CD4-positive, alpha-beta memory T cell (primary cell): ENCODE measurements at regions not wholly inside any gene's neighbourhood (a gene's known extent, or its start where the extent isn't known, plus 50 kb on each side); places are given as distances from the start of the nearest gene placed in this dataset.

Experiments used
- CTCF ChIA-PET: fragments of 350-600 bp; sonication (Branson Sonifier 250); formaldehyde crosslinking; loops from one replicate; lab custom pipeline; 2021; ENCODE audit warnings: inconsistent platforms; ENCODE audit not compliant: partially characterized antibody; lab: Charles Lee
- POLR2A ChIA-PET: fragments of 350-600 bp; sonication (Branson Sonifier 250); formaldehyde crosslinking; loops from one replicate; lab custom pipeline; 2021; ENCODE audit not compliant: partially characterized antibody; lab: Charles Lee
- DNase-seq, 5 donors: peaks; one replicate each; pipeline versions ENCODE4 v3.0.0 to v3.0.0-alpha.2; 2020 to 2022; ENCODE audit warnings: mixed read lengths in 1 of 5
- H3K27ac ChIP-seq: one replicate; pipeline ENCODE4 v1.7.0; 2013; ENCODE audit warnings: low read depth, low read length
- H3K27me3 ChIP-seq: 2 replicates; pipeline ENCODE4 v1.7.0; 2013; ENCODE audit warnings: mild to moderate bottlenecking, low read length, moderate library complexity; ENCODE audit not compliant: insufficient read depth
- H3K36me3 ChIP-seq: 2 replicates; pipeline ENCODE4 v1.7.0; 2013; ENCODE audit warnings: mild to moderate bottlenecking, low read length, moderate library complexity; ENCODE audit not compliant: insufficient read depth
- H3K4me1 ChIP-seq: 2 replicates; pipeline ENCODE4 v1.7.0; 2013; ENCODE audit warnings: mild to moderate bottlenecking, low read length, moderate library complexity; ENCODE audit not compliant: insufficient read depth
- H3K4me3 ChIP-seq, 2 donors: one replicate each; pipeline ENCODE4 v1.7.0; 2013; ENCODE audit warnings: low read length in 2 of 2, mild to moderate bottlenecking in 1 of 2
- H3K9me3 ChIP-seq, 2 donors: one replicate each; pipeline ENCODE4 v1.7.0; 2013; ENCODE audit warnings: low read length in 2 of 2, control low read depth in 1 of 2; ENCODE audit not compliant: control insufficient read depth in 1 of 2
- H3K27ac Mint-ChIP-seq, 7 donors: one replicate each; pipeline ENCODE4 v1.8.0; 2020 to 2021; ENCODE audit warnings: mixed read lengths in 7 of 7, mild to moderate bottlenecking in 6 of 7, inconsistent platforms in 3 of 7, moderate library complexity in 3 of 7
- H3K27me3 Mint-ChIP-seq, 2 donors: one replicate each; pipeline ENCODE4 v1.8.0; 2020 to 2021; ENCODE audit warnings: mixed read lengths in 2 of 2
- H3K36me3 Mint-ChIP-seq, 2 donors: one replicate each; pipeline ENCODE4 v1.8.0; 2020 to 2021; ENCODE audit warnings: mixed read lengths in 2 of 2, inconsistent platforms in 1 of 2, mild to moderate bottlenecking in 1 of 2
- H3K4me1 Mint-ChIP-seq, 4 donors: one replicate each; pipeline ENCODE4 v1.8.0; 2020 to 2021; ENCODE audit warnings: mixed read lengths in 4 of 4, mild to moderate bottlenecking in 1 of 4
- H3K4me3 Mint-ChIP-seq, 8 donors: one replicate each; pipeline ENCODE4 v1.8.0; 2020 to 2021; ENCODE audit warnings: mixed read lengths in 8 of 8, mild to moderate bottlenecking in 7 of 8, moderate library complexity in 6 of 8, inconsistent platforms in 3 of 8
- H3K9me3 Mint-ChIP-seq, 8 donors: one replicate each; pipeline ENCODE4 v1.8.0; 2020 to 2021; ENCODE audit warnings: mixed read lengths in 8 of 8, mild to moderate bottlenecking in 5 of 8, inconsistent platforms in 3 of 8, moderate library complexity in 1 of 8
- intact Hi-C: fragments of 100-400 bp; cut with micrococcal nuclease; formaldehyde crosslinking; loops from one replicate; pipeline ENCODE4 v1.15.1; 2023

DNA sequence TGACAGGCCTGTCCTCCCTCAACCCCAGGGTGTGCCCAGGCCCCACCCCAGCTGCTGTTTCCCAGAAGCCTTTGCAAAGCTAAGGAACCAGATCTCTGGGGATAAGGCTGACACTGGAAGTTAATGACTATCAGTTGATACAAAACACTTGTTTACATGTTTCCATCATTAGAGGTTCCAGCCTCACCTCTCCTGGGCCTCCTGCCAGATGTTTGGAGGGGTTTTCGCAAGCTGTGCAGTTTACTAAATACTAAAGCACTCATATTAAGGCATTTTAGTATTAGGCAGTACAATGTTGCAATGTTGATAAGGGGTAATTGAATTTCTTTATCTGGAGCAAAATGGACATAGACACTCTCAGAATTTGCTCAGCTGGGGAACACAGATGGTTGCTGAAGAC, 218.7 kb downstream of the INSC start:
- Histone ChIP-seq H3K9me3 (no peaks in the 10 kb centered on the region), H3K4me1 (no peaks in the 10 kb centered on the region), H3K27ac (no peak overlapping the region), H3K4me3 (no peak overlapping the region), H3K27me3 (no peaks in the 10 kb centered on the region), H3K36me3 (no peaks in the 10 kb centered on the region)
- POLR2A ChIA-PET = no interaction called here
- no peaks in the 10 kb centered on the region for H3K27me3 Mint-ChIP-seq
- DNase-seq = no peak
- H3K4me3 Mint-ChIP-seq = peak overlapping the region in 1 of 8 donors; percentile 11
- H3K36me3 Mint-ChIP-seq = no peaks in the 10 kb centered on the region
- no peak overlapping the region for H3K27ac Mint-ChIP-seq
- intact Hi-C loops = no loop called here
- H3K9me3 Mint-ChIP-seq = no peaks in the 10 kb centered on the region
- CTCF ChIA-PET = no interaction called here
- H3K4me1 Mint-ChIP-seq = no peaks in the 10 kb centered on the region

DNA sequence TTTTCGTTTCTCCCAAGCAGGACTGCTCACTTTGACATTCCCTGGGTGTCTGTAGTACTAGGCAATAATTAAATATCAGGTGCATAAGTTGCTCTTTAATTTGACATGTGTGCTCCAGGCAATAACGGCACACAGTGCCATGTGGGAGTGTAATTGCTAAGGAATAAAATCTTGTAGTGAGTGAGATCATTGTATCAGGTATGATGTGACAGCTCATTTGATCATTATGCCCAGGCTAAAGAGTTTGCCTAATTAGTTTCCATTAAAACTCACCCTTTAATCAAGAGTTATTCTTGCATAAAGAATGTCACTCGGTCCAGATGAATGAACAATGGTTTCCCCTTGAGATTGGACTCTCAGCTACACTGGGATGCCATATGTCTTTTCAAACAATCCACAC, 220.0 kb downstream of the INSC start:
- POLR2A ChIA-PET = no interaction called here
- Mint-ChIP-seq H3K27me3 (peaks cover 0 to 2% of the 10 kb centered on the region in 2 donors), H3K9me3 (peaks cover 0 to 9% (median 3%) of the 10 kb centered on the region in 8 donors), H3K27ac (no peak overlapping the region), H3K36me3 (no peaks in the 10 kb centered on the region), H3K4me1 (no peaks in the 10 kb centered on the region), H3K4me3 (no peak overlapping the region)
- CTCF ChIA-PET = no interaction called here
- Histone ChIP-seq H3K27ac (no peak overlapping the region), H3K27me3 (no peaks in the 10 kb centered on the region), H3K36me3 (no peaks in the 10 kb centered on the region), H3K4me3 (no peak overlapping the region), H3K9me3 (no peaks in the 10 kb centered on the region), H3K4me1 (no peaks in the 10 kb centered on the region)
- DNase-seq = no peak
- intact Hi-C loops = no loop called here

DNA sequence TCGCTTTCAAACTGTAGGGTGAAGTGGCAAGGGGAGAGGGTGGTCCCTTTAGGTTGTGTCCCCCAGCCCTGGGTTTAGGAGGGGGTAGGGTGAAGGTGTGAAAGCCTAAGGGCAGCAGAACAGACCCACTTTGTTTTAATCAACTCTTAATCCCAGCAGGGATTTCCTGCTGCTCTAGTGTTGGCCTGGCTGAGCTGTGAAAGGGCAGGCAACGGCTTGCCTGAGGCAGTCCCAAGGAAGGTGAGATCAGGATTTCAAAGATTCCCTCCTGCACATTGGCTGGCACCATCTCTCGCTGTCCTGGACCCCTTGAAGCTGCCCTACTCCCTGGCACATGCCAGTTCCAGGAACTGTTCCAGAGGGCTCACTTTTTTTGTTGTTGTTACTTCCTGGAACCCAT, 221.3 kb downstream of the INSC start:
- H3K9me3 ChIP-seq = no peaks in the 10 kb centered on the region
- H3K27me3 ChIP-seq = no peaks in the 10 kb centered on the region
- no peaks in the 10 kb centered on the region for H3K4me1 Mint-ChIP-seq
- H3K27ac Mint-ChIP-seq = no peak overlapping the region
- peaks cover 2% of the 10 kb centered on the region in 2 donors for H3K27me3 Mint-ChIP-seq
- DNase-seq = no peak
- ChIA-PET CTCF (no interaction called here), POLR2A (no interaction called here)
- intact Hi-C loops = no loop called here
- no peak overlapping the region for H3K4me3 Mint-ChIP-seq
- H3K36me3 Mint-ChIP-seq = no peaks in the 10 kb centered on the region
- H3K4me1 ChIP-seq = no peaks in the 10 kb centered on the region
- H3K27ac ChIP-seq = no peak overlapping the region
- H3K9me3 Mint-ChIP-seq = peaks cover 0 to 17% (median 3%) of the 10 kb centered on the region in 8 donors
- H3K36me3 ChIP-seq = no peaks in the 10 kb centered on the region
- H3K4me3 ChIP-seq = no peak overlapping the region

DNA sequence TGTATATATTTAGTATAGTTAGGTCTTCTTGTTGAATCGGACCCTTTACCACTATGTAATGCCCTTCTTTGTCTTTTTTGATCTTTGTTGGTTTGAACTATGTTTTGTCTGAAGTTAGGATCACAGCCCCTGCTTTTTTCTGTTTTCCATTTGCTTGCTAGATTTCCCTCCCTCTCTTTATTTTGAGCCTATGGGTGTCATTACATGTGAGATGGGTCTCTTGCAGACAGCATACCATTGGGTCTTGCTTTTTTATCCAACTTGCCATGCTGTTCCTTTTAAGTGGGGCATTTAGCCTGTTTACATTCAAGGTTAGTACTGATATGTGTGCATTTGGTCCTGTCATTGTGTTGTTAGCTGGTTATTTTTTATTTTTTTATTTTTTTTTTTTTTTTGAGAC, 224.6 kb downstream of the INSC start:
- intact Hi-C loops = no loop called here

DNA sequence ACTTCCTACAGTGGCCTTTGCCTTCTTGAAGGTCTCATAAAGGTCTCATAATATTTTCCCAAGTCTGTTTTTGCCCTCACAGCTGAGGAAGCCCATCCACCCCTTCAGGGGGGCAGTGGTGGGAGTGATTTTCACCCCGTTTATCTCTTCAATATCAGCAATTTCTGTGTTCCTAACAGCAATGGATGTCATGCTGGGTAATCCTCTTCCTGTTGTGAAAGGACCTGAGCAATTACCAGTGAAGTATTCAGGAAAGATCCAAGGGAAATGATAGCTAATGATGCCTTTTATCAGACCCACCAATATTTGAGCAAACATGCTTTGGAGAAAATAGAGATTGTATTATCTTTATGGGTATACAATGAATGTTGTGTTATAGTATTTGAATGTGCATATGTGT, 226.9 kb downstream of the INSC start:
- no peaks in the 10 kb centered on the region for H3K4me1 ChIP-seq
- H3K4me3 Mint-ChIP-seq = no peak overlapping the region
- H3K27me3 Mint-ChIP-seq = peaks cover 4 to 9% of the 10 kb centered on the region in 2 donors
- no peaks in the 10 kb centered on the region for H3K9me3 ChIP-seq
- no peaks in the 10 kb centered on the region for H3K36me3 ChIP-seq
- H3K27me3 ChIP-seq = no peaks in the 10 kb centered on the region
- ChIA-PET POLR2A (no interaction called here), CTCF (no interaction called here)
- no peak overlapping the region for H3K27ac ChIP-seq
- H3K27ac Mint-ChIP-seq = no peak overlapping the region
- H3K4me1 Mint-ChIP-seq = no peaks in the 10 kb centered on the region
- intact Hi-C loops = no loop called here
- H3K4me3 ChIP-seq = no peak overlapping the region
- no peaks in the 10 kb centered on the region for H3K36me3 Mint-ChIP-seq
- peaks cover 0 to 17% (median 3%) of the 10 kb centered on the region in 8 donors for H3K9me3 Mint-ChIP-seq
- DNase-seq = no peak

More for the DNA sequence above, 224.6 kb downstream of the INSC start:
- Histone ChIP-seq H3K36me3 (no peaks in the 10 kb centered on the region), H3K4me1 (no peaks in the 10 kb centered on the region), H3K27ac (no peak overlapping the region), H3K9me3 (no peaks in the 10 kb centered on the region), H3K27me3 (no peaks in the 10 kb centered on the region), H3K4me3 (no peak overlapping the region)
- H3K36me3 Mint-ChIP-seq = no peaks in the 10 kb centered on the region
- ChIA-PET POLR2A (no interaction called here), CTCF (no interaction called here)
- no peaks in the 10 kb centered on the region for H3K4me1 Mint-ChIP-seq
- no peak overlapping the region for H3K4me3 Mint-ChIP-seq
- no peak for DNase-seq
- peaks cover 4 to 9% of the 10 kb centered on the region in 2 donors for H3K27me3 Mint-ChIP-seq
- H3K9me3 Mint-ChIP-seq = peaks cover 0 to 17% (median 3%) of the 10 kb centered on the region in 8 donors
- no peak overlapping the region for H3K27ac Mint-ChIP-seq

DNA sequence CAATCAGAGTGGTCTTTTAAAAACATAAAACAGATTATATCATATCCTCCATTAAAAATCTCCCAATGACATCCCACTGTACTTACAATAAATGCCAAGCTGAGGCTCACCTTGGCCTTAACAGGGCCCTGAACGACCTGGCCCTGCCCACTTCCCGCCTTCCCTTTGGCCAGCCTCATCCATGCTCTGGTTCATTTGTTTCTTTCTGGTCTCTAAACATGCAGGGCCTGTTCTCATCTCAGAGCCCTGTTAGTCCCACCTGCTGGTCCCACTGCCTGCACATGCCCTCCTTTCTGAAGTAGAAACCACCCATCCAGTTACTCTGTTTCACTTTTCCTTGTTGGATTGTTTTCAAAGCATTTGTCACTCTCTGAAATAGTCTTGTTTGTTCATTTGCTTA, 227.4 kb downstream of the INSC start:
- no peak overlapping the region for H3K27ac Mint-ChIP-seq
- H3K36me3 ChIP-seq = no peaks in the 10 kb centered on the region
- H3K9me3 Mint-ChIP-seq = peaks cover 0 to 17% (median 3%) of the 10 kb centered on the region in 8 donors
- no peaks in the 10 kb centered on the region for H3K4me1 ChIP-seq
- no peak overlapping the region for H3K4me3 Mint-ChIP-seq
- ChIA-PET CTCF (no interaction called here), POLR2A (no interaction called here)
- H3K4me1 Mint-ChIP-seq = no peaks in the 10 kb centered on the region
- intact Hi-C loops = no loop called here
- no peak overlapping the region for H3K27ac ChIP-seq
- H3K27me3 Mint-ChIP-seq = peaks cover 4 to 9% of the 10 kb centered on the region in 2 donors
- no peaks in the 10 kb centered on the region for H3K27me3 ChIP-seq
- no peak overlapping the region for H3K4me3 ChIP-seq
- no peak for DNase-seq
- no peaks in the 10 kb centered on the region for H3K9me3 ChIP-seq
- no peaks in the 10 kb centered on the region for H3K36me3 Mint-ChIP-seq

DNA sequence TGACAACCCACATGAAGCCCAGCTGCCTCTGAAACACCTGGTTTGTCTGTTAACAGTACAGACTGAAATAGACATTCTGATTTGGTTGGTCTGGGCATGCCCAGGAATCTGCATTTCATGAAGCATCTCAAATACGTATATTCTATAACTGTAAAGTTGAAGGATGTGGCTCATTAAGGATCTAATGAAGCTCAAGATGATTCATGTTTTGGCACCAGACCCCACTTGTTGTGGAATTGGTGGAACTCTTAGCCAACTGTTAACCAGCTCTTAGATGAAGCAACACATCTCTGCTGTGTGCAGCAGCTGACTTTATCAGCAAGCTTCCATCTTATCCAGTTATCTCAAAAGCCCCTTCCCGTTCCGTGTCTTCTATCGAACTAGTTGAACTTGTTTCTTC, 232.2 kb downstream of the INSC start:
- intact Hi-C loops = no loop called here
- H3K27ac ChIP-seq = no peak overlapping the region
- H3K9me3 ChIP-seq = no peaks in the 10 kb centered on the region
- no peaks in the 10 kb centered on the region for H3K36me3 Mint-ChIP-seq
- CTCF ChIA-PET = no interaction called here
- no peak overlapping the region for H3K4me3 Mint-ChIP-seq
- peaks cover 3 to 8% of the 10 kb centered on the region in 2 donors for H3K27me3 Mint-ChIP-seq
- peaks cover 0 to 3% (median 0%) of the 10 kb centered on the region in 8 donors for H3K9me3 Mint-ChIP-seq
- no peaks in the 10 kb centered on the region for H3K36me3 ChIP-seq
- H3K4me1 ChIP-seq = no peaks in the 10 kb centered on the region
- H3K27ac Mint-ChIP-seq = no peak overlapping the region
- no peak for DNase-seq
- no peaks in the 10 kb centered on the region for H3K27me3 ChIP-seq
- POLR2A ChIA-PET = no interaction called here
- H3K4me1 Mint-ChIP-seq = no peaks in the 10 kb centered on the region
- no peak overlapping the region for H3K4me3 ChIP-seq
